Stomach (tissue), 4 donors: ENCODE measurements at regions not wholly inside any gene's neighbourhood (a gene's known extent, or its start where the extent isn't known, plus 50 kb on each side); places are given as distances from the start of the nearest gene placed in this dataset.

Source experiments
- CTCF ChIP-seq, 7 experiments: fragments of 450-650 bp in 4 of 7; fragments of 200-600 bp in 3 of 7; sonication (generic) in 3 of 7; IDR thresholded peaks; one replicate each; pipeline ENCODE4 v1.5.1; 2016 to 2019; ENCODE audit warnings: antibody characterized with exemption in 7 of 7, control low read depth in 2 of 7, mild to moderate bottlenecking in 1 of 7
- POLR2A ChIP-seq, 4 donors: fragments of 450-650 bp; IDR thresholded peaks; one replicate each; pipeline ENCODE4 v1.6.1; 2016; ENCODE audit warnings: antibody characterized with exemption in 4 of 4, control low read depth in 2 of 4, mild to moderate bottlenecking in 1 of 4, moderate library complexity in 1 of 4

DNA sequence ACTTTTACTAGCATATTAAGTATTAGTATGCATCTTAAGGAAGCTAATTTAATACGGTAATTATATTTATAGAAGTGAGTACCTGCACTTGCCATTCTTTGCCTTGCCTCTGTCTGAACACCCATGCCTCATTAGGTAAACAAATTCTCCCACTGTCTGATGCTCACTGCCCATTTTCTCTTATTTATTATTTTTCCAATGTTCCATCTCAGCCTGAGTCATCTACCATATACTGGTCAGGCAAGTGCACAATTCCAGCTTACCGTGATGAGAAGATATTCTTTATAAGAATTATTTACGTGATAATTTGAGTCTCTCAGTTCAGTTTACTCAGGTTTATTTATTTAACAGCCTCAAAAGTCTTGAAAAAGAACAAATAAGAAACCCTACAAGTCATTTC lies 619.2 kb upstream of the EYS start:
- TF ChIP-seq POLR2A (IDR thresholded peaks at IDR 0.05) (no peak), CTCF (IDR thresholded peaks at IDR 0.05) (no peak)
